ENCODE measurements at regions not wholly inside any gene's neighbourhood (a gene's known extent, or its start where the extent isn't known, plus 50 kb on each side); places are given as distances from the start of the nearest gene placed in this dataset.

DNA sequence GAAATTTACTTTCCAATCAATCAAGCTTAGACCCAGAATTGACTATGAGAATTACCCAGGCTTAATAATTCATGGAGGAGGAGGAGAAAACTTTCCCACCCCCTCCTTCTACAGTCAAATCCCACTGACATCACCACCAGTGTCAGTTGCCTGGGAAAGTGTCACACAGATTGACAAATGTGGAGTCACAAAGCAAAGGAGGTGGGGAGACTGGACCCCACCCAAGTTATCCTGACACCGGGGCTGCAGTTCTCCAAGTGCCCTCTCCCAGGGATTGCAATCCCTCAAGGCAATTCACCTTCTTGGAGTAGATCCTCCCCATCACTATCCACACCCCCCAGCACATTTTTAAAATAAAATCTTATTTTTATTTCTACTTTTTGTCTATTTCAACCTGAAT, 100.2 kb upstream of the CDH11 start:
- WGBS, 2 donors: 46 to 50% methylated on average over 1 of the region's 1 CpG
- no peaks in the 10 kb centered on the region for H3K4me1 ChIP-seq (ENCODE audit: control insufficient read depth in 1 of 2, insufficient read depth in 2 of 2, low read length in 2 of 2)
- no peak overlapping the region for H3K4me3 ChIP-seq (ENCODE audit: low read length in 2 of 2)
- no peaks in the 10 kb centered on the region for H3K9me3 ChIP-seq (ENCODE audit: control insufficient read depth, low read length)
- intact Hi-C loops (cut with DNase I): no loop called here
- no peaks in the 10 kb centered on the region for H3K27me3 ChIP-seq (ENCODE audit: control insufficient read depth in 1 of 2, insufficient read depth in 2 of 2, low read length in 1 of 2)
- no peak for DNase-seq
- ATAC-seq (ENCODE audit: low FRiP score): no peak
- H3K36me3 ChIP-seq (ENCODE audit: control insufficient read depth in 1 of 2, insufficient read depth in 2 of 2, low read length in 1 of 2): no peaks in the 10 kb centered on the region
- no peak overlapping the region for H3K27ac ChIP-seq (ENCODE audit: low read depth in 1 of 2, low read length in 2 of 2)

DNA sequence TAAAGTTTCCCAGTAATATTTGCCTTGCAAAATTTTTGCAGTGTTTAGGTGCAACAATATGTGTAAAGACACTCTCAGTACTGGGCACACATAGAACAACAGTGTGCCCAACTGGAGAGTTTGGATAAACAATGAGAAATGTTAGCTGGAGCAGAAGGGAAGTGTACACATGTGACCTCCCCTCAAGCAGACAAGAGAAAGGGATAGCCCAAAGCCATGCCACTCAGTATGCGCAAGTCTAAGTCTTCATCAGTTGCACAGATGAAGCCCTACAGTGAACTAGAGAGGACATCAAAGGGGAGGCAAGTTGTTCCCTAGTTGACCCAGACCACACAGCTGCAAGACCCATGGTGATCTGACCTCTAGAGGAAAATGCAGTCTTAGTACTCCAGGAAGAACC, 97.9 kb upstream of the CDH11 start:
- intact Hi-C loops (cut with DNase I): no loop called here
- Histone ChIP-seq H3K27me3 (ENCODE audit: control insufficient read depth in 1 of 2, insufficient read depth in 2 of 2, low read length in 1 of 2) (no peaks in the 10 kb centered on the region), H3K4me3 (ENCODE audit: low read length in 2 of 2) (no peak overlapping the region), H3K27ac (ENCODE audit: low read depth in 1 of 2, low read length in 2 of 2) (no peak overlapping the region), H3K4me1 (ENCODE audit: control insufficient read depth in 1 of 2, insufficient read depth in 2 of 2, low read length in 2 of 2) (no peaks in the 10 kb centered on the region), H3K36me3 (ENCODE audit: control insufficient read depth in 1 of 2, insufficient read depth in 2 of 2, low read length in 1 of 2) (no peaks in the 10 kb centered on the region), H3K9me3 (ENCODE audit: control insufficient read depth, low read length) (no peaks in the 10 kb centered on the region)
- ATAC-seq (ENCODE audit: low FRiP score) (no peak), DNase-seq (no peak)
- 96 to 100% methylated on average over 1 of the region's 1 CpG for WGBS, 2 donors

DNA sequence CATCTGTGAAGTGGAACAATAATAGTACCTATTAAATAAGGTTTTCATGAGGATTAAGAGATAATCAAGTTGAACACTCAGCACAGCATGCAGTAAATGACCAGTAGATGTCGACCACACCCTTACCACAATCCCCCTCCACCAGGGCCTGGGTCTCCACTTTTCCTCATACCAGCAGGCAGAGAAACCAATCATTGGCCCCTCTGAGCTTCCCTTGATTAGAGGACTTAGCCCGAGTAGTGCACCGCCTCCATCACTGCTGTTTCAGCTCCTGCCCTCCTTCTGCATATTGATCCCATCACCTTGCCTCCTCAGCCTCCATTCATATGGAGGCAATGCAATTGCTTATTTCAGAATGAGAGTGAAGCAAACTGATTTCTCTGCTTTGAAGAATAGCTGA, 96.5 kb upstream of the CDH11 start:
- H3K4me1 ChIP-seq (ENCODE audit: control insufficient read depth in 1 of 2, insufficient read depth in 2 of 2, low read length in 2 of 2): no peaks in the 10 kb centered on the region
- H3K9me3 ChIP-seq (ENCODE audit: control insufficient read depth, low read length): no peaks in the 10 kb centered on the region
- H3K27ac ChIP-seq (ENCODE audit: low read depth in 1 of 2, low read length in 2 of 2): no peak overlapping the region
- H3K36me3 ChIP-seq (ENCODE audit: control insufficient read depth in 1 of 2, insufficient read depth in 2 of 2, low read length in 1 of 2): no peaks in the 10 kb centered on the region
- ATAC-seq (ENCODE audit: low FRiP score): no peak
- no peak for DNase-seq
- intact Hi-C loops (cut with DNase I): no loop called here
- no peak overlapping the region for H3K4me3 ChIP-seq (ENCODE audit: low read length in 2 of 2)
- H3K27me3 ChIP-seq (ENCODE audit: control insufficient read depth in 1 of 2, insufficient read depth in 2 of 2, low read length in 1 of 2): no peaks in the 10 kb centered on the region
- WGBS, 2 donors: 83 to 87% methylated on average over 3 of the region's 3 CpGs

DNA sequence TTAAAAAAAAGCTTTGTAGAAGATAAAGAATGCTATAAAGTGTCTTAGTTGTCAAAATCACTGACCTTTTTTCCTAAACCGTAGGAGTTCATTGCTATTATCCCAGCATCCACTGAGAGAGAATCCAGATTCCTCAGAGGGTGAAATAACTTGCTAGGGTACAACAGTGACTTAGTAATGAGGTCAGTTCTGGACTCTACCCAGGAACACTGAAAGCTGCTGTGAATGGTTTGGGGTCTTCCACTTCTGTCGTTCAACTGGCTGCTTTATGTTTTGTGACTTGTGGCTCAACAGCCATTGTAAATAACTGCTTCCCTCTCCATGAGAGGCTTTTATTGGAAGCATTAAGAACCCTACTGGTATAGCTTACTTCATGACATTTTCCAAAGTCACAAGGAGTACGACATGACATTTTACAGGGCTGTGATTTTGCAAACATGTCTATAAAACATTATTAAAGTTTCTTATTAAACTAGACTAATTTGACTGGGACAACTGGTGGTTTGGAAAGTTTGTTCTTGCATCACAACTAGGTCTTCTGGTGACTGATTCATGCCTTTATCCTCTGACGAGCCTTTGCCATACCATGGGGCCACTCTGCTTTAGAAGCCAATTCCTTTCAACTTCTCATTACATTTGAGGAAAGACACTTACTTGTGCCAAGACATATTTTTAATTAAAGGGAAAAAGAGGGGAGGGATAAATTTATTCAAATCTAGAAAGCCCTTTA, 92.2 kb upstream of the CDH11 start:
- Histone ChIP-seq H3K4me1 (ENCODE audit: control insufficient read depth in 1 of 2, insufficient read depth in 2 of 2, low read length in 2 of 2) (no peaks in the 10 kb centered on the region), H3K27me3 (ENCODE audit: control insufficient read depth in 1 of 2, insufficient read depth in 2 of 2, low read length in 1 of 2) (no peaks in the 10 kb centered on the region), H3K4me3 (ENCODE audit: low read length in 2 of 2) (no peak overlapping the region), H3K9me3 (ENCODE audit: control insufficient read depth, low read length) (no peaks in the 10 kb centered on the region), H3K36me3 (ENCODE audit: control insufficient read depth in 1 of 2, insufficient read depth in 2 of 2, low read length in 1 of 2) (no peaks in the 10 kb centered on the region), H3K27ac (ENCODE audit: low read depth in 1 of 2, low read length in 2 of 2) (no peak overlapping the region)
- no peak for ATAC-seq (ENCODE audit: low FRiP score)
- intact Hi-C loops (cut with DNase I): no loop called here
- 62 to 64% methylated on average over 4 of the region's 4 CpGs for WGBS, 2 donors
- DNase-seq: no peak

DNA sequence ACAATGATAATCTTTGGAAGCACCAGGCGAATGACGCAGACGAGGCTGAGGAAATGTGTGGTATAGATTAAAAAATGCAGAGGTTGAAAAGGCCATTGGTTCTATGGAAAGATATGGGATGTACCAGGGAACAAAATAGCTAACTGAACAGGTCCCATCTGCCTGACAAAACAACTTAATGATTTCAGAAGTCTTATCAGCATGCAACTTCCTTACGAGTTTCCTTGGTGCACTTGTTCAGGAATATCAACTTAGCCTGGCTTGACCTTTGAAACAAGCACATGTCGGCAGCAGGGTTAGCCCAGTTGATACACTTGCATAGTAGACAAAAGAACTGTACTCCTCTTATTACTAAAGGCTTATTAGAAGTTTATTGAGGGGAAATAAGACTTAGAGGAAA, 90.9 kb upstream of the CDH11 start:
- Histone ChIP-seq H3K4me3 (ENCODE audit: low read length in 2 of 2) (no peak overlapping the region), H3K27me3 (ENCODE audit: control insufficient read depth in 1 of 2, insufficient read depth in 2 of 2, low read length in 1 of 2) (no peaks in the 10 kb centered on the region), H3K9me3 (ENCODE audit: control insufficient read depth, low read length) (no peaks in the 10 kb centered on the region), H3K4me1 (ENCODE audit: control insufficient read depth in 1 of 2, insufficient read depth in 2 of 2, low read length in 2 of 2) (no peaks in the 10 kb centered on the region), H3K36me3 (ENCODE audit: control insufficient read depth in 1 of 2, insufficient read depth in 2 of 2, low read length in 1 of 2) (no peaks in the 10 kb centered on the region), H3K27ac (ENCODE audit: low read depth in 1 of 2, low read length in 2 of 2) (no peak overlapping the region)
- no peak for ATAC-seq (ENCODE audit: low FRiP score)
- DNase-seq: no peak
- intact Hi-C loops (cut with DNase I): no loop called here
- 88 to 90% methylated on average over 5 of the region's 5 CpGs for WGBS, 2 donors

DNA sequence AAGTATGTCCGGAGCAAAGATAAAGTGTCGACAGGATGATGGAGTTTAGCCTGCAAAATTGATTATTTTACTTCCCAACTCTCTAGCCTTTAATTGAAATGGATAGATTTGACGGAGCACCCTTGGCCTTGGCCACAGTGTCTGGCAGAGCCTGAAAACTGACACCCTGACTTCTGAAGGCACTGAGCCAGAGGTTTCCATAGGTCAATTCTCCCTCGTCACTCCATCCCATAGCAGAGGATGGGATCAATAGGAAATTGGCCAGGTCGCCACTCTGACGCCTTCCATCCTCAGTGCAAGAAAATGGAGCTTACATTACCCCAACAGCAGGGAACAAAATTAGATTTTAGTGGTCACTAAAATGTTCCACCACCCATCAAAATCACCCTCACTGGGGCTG, 90.4 kb upstream of the CDH11 start:
- WGBS, 2 donors: 86% methylated on average over 6 of the region's 6 CpGs
- ATAC-seq (ENCODE audit: low FRiP score): no peak
- Histone ChIP-seq H3K27ac (ENCODE audit: low read depth in 1 of 2, low read length in 2 of 2) (no peak overlapping the region), H3K36me3 (ENCODE audit: control insufficient read depth in 1 of 2, insufficient read depth in 2 of 2, low read length in 1 of 2) (no peaks in the 10 kb centered on the region), H3K4me1 (ENCODE audit: control insufficient read depth in 1 of 2, insufficient read depth in 2 of 2, low read length in 2 of 2) (no peaks in the 10 kb centered on the region), H3K4me3 (ENCODE audit: low read length in 2 of 2) (no peak overlapping the region), H3K9me3 (ENCODE audit: control insufficient read depth, low read length) (no peaks in the 10 kb centered on the region), H3K27me3 (ENCODE audit: control insufficient read depth in 1 of 2, insufficient read depth in 2 of 2, low read length in 1 of 2) (no peaks in the 10 kb centered on the region)
- intact Hi-C loops (cut with DNase I): no loop called here
- no peak for DNase-seq

DNA sequence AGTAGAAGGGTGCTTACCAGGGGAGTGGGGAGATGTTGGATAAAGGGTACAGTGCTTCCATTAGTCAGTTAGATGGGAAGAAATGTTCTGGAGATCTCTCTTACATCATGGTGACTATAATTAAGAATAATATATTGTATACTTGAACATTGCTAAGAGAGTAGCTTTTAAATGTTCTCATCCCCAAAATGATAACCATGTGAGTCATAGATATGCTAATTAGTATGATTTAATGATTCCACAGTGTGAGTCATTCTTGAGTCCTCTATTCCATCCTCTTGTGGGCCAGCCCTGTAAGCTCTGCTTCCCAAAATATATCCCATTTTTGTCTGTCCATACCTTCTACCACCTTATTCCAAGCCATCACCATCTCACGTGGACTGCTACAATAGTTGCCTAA, 80.6 kb upstream of the CDH11 start:
- WGBS, 2 donors: 97 to 98% methylated on average over 1 of the region's 1 CpG
- DNase-seq: no peak

DNA sequence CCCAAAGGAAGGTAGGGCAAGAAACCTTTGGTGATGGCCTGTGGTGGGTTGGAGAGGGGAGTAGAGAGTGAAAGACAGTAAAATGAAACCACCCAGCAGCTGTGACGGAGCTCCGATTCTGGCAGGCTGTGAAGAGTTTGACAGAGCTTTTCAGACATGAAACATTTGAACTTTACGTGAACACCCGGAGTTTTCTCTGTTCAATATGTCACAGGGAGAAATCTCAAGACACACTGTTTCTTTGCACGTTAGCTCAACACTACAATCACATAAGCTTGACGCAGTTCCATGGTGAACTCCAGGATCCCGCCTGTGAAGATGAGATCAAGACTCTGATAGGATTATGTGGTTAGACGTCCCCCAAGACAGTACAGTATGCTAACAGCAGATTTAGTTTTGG, 79.6 kb upstream of the CDH11 start:
- 84 to 86% methylated on average over 8 of the region's 8 CpGs for whole genome bisulfite sequencing, 2 donors
- Histone ChIP-seq H3K9me3 (ENCODE audit: control insufficient read depth, low read length) (no peaks in the 10 kb centered on the region), H3K4me3 (ENCODE audit: low read length in 2 of 2) (no peak overlapping the region), H3K27me3 (ENCODE audit: control insufficient read depth in 1 of 2, insufficient read depth in 2 of 2, low read length in 1 of 2) (no peaks in the 10 kb centered on the region), H3K27ac (ENCODE audit: low read depth in 1 of 2, low read length in 2 of 2) (no peak overlapping the region), H3K4me1 (ENCODE audit: control insufficient read depth in 1 of 2, insufficient read depth in 2 of 2, low read length in 2 of 2) (no peaks in the 10 kb centered on the region), H3K36me3 (ENCODE audit: control insufficient read depth in 1 of 2, insufficient read depth in 2 of 2, low read length in 1 of 2) (no peaks in the 10 kb centered on the region)
- intact Hi-C loops (cut with DNase I): no loop called here
- ATAC-seq (ENCODE audit: low FRiP score): no peak
- no peak for DNase-seq

More for the DNA sequence above, 80.6 kb upstream of the CDH11 start:
- intact Hi-C loops (cut with DNase I): no loop called here
- Histone ChIP-seq H3K36me3 (ENCODE audit: control insufficient read depth in 1 of 2, insufficient read depth in 2 of 2, low read length in 1 of 2) (no peaks in the 10 kb centered on the region), H3K9me3 (ENCODE audit: control insufficient read depth, low read length) (no peaks in the 10 kb centered on the region), H3K4me3 (ENCODE audit: low read length in 2 of 2) (no peak overlapping the region), H3K27me3 (ENCODE audit: control insufficient read depth in 1 of 2, insufficient read depth in 2 of 2, low read length in 1 of 2) (no peaks in the 10 kb centered on the region), H3K27ac (ENCODE audit: low read depth in 1 of 2, low read length in 2 of 2) (no peak overlapping the region), H3K4me1 (ENCODE audit: control insufficient read depth in 1 of 2, insufficient read depth in 2 of 2, low read length in 2 of 2) (no peaks in the 10 kb centered on the region)
- ATAC-seq (ENCODE audit: low FRiP score): no peak

DNA sequence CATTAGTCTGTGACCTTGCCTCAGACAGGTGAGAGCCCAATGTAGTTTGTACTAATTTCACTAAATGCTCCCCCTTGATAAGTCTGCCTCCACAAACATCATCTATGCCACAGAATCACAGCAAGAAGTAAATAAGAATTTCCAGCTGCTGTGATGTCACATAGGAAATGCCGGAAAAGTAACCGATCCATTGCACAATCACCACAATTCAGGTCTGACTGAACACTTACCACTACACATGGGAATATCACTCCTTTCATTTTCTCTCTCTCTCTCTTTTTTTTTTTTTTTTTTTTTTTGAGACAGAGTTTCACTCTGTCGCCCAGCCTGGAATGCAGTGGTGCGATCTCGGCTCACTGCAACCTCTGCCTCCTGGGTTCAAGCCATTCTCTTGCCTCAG, 79.0 kb upstream of the CDH11 start:
- H3K36me3 ChIP-seq (ENCODE audit: control insufficient read depth in 1 of 2, insufficient read depth in 2 of 2, low read length in 1 of 2): no peaks in the 10 kb centered on the region
- 97 to 98% methylated on average over 5 of the region's 5 CpGs for WGBS, 2 donors
- no peaks in the 10 kb centered on the region for H3K9me3 ChIP-seq (ENCODE audit: control insufficient read depth, low read length)
- no peak overlapping the region for H3K27ac ChIP-seq (ENCODE audit: low read depth in 1 of 2, low read length in 2 of 2)
- no peak overlapping the region for H3K4me3 ChIP-seq (ENCODE audit: low read length in 2 of 2)
- intact Hi-C loops (cut with DNase I): no loop called here
- ATAC-seq (ENCODE audit: low FRiP score): no peak
- no peaks in the 10 kb centered on the region for H3K4me1 ChIP-seq (ENCODE audit: control insufficient read depth in 1 of 2, insufficient read depth in 2 of 2, low read length in 2 of 2)
- no peak for DNase-seq
- H3K27me3 ChIP-seq (ENCODE audit: control insufficient read depth in 1 of 2, insufficient read depth in 2 of 2, low read length in 1 of 2): no peaks in the 10 kb centered on the region
